Heart left ventricle (tissue), 16 donors: ENCODE measurements at regions not wholly inside any gene's neighbourhood (a gene's known extent, or its start where the extent isn't known, plus 50 kb on each side); places are given as distances from the start of the nearest gene placed in this dataset.

Source experiments
- ATAC-seq, 4 donors: fragments of 200-7000 bp; cut with Tn5 transposase; one replicate each; pipeline ENCODE4 v1.9.1; 2020 to 2022; ENCODE audit warnings: moderate library complexity in 4 of 4, mild to moderate bottlenecking in 3 of 4, moderate number of reproducible peaks in 1 of 4
- DNase-seq, 5 donors: peaks; one replicate each; pipeline ENCODE4 v3.0.0-alpha.2; 2020
- H3K27ac ChIP-seq, 12 donors: fragments of 200-600 bp; sonication (generic) in 4 of 12; one replicate each; pipeline versions ENCODE4 v1.5.0 to v1.8.0; 2016 to 2022; ENCODE audit warnings: mild to moderate bottlenecking in 2 of 12
- H3K27me3 ChIP-seq, 9 donors: fragments of 200-600 bp; sonication (generic) in 2 of 9; one replicate each; pipeline versions ENCODE4 v1.5.1 to v1.8.0; 2016 to 2022; ENCODE audit warnings: mild to moderate bottlenecking in 3 of 9
- H3K36me3 ChIP-seq, 9 donors: fragments of 200-600 bp; sonication (generic) in 2 of 9; one replicate each; pipeline versions ENCODE4 v1.5.0 to v1.8.0; 2018 to 2022; ENCODE audit warnings: mild to moderate bottlenecking in 2 of 9
- H3K4me1 ChIP-seq, 12 donors: fragments of 200-600 bp; sonication (generic) in 4 of 12; one replicate each; pipeline versions ENCODE4 v1.5.0 to v1.8.0; 2016 to 2022; ENCODE audit warnings: mild to moderate bottlenecking in 3 of 12
- H3K4me3 ChIP-seq, 12 donors: fragments of 200-600 bp; sonication (generic) in 4 of 12; one replicate each; pipeline versions ENCODE4 v1.5.0 to v1.8.0; 2017 to 2022; ENCODE audit warnings: mild to moderate bottlenecking in 9 of 12, moderate library complexity in 4 of 12
- H3K9me3 ChIP-seq, 12 donors: fragments of 200-600 bp; sonication (generic) in 4 of 12; one replicate each; pipeline versions ENCODE4 v1.5.0 to v1.8.0; 2016 to 2022; ENCODE audit warnings: mild to moderate bottlenecking in 1 of 12
- POLR2A ChIP-seq, 2 donors: fragments of 450-650 bp; IDR thresholded peaks; one replicate each; pipeline ENCODE4 v1.6.1; 2017; ENCODE audit warnings: antibody characterized with exemption in 2 of 2, mild to moderate bottlenecking in 2 of 2, moderate library complexity in 2 of 2
- WGBS, 4 donors: extraction: QIAGEN DNeasy Blood & Tissue Kit in 2 of 4; methylation state at CpG; one replicate each; pipeline versions ENCODE4 v1.1.5 to v1.1.7; 2013 to 2018; 5-methylcytosine and 5-hydroxymethylcytosine counted together
- intact Hi-C, 10 donors: fragments of 100-400 bp; cut with DNase I; formaldehyde crosslinking; loops; one replicate each; pipeline versions ENCODE4 v1.11.1 to v1.14.2; 2022
- TF ChIP-seq, protein P1 (sequence below), 12 donors: fragments of 200-600 bp; sonication (generic) in 4 of 12; IDR thresholded peaks; one replicate each; pipeline versions ENCODE4 v1.5.0 to v1.8.0; 2018 to 2022; ENCODE audit warnings: antibody characterized with exemption in 12 of 12, mild to moderate bottlenecking in 5 of 12
- donor health status: ischemic (EF 13 %, LVEDD 7.1; RV severe dilation, severe dysfunction).
- donor health status: healthy with polysubstance abuse.
- donor health status: DM: no; HTN: yes; CAD: no.
- donor health status: DM: no; HTN: no; CAD: no.
- donor health status: ischemic (EF 25% LVEDD 6.9; RV normal size, moderate dysfunction).
- donor health status: ischemic (EF 25% LVEDD 5.7; RV mildly dilated, moderate dysfunction).
- donor health status: healthy.
- donor health status: DM: yes; HTN: yes; CAD: no.
- donor health status: ischemic (EF 35%, LVEDD 5.7; RV mildly dilated, moderate dysfunction).
- donor health status: nonischemic (EF 11% LVEDD 7.7; RV severe dilation, severe dysfunction).
- donor health status: DM: yes; HTN: yes; CAD: no.
- donor health status: PGD.
- donor health status: ischemic (EF 29% LVEDD 5.4; RV normal size, mild dysfunction).
- donor health status: nonischemic (EF 23%, LVEDD 6.1; RV moderate dilation, normal function).

DNA sequence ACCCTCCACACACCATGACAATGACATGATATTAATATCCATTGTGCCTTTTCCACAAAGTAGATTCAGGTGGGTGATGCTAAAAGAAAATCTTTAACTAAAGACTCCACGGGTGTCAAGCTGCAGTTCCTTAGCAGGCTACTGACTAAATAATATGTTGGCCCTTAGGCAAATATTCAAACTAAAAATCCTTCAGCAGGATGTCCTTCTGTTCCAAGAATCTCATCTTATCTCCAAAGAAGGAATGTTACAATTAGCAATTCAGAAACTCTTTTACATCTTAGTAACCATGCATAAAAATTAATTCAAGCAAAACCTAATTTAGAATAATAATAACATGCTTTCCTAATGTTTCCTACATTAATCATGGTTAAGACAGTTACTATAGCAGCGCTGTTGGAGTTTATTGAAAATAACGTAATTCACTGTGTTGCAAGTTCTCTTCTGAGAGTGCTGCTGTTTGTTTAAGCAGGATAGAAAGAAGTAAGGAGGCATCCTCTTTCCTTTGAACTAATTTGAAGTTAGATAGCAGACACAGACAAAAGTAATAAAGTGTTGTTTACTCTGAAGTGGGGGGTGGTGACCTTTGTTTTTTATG lies 414.8 kb upstream of the CDH4 start:
- DNase-seq (no peak), ATAC-seq (no peak)
- TF ChIP-seq, protein P1, sequence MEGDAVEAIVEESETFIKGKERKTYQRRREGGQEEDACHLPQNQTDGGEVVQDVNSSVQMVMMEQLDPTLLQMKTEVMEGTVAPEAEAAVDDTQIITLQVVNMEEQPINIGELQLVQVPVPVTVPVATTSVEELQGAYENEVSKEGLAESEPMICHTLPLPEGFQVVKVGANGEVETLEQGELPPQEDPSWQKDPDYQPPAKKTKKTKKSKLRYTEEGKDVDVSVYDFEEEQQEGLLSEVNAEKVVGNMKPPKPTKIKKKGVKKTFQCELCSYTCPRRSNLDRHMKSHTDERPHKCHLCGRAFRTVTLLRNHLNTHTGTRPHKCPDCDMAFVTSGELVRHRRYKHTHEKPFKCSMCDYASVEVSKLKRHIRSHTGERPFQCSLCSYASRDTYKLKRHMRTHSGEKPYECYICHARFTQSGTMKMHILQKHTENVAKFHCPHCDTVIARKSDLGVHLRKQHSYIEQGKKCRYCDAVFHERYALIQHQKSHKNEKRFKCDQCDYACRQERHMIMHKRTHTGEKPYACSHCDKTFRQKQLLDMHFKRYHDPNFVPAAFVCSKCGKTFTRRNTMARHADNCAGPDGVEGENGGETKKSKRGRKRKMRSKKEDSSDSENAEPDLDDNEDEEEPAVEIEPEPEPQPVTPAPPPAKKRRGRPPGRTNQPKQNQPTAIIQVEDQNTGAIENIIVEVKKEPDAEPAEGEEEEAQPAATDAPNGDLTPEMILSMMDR (IDR thresholded peaks at IDR 0.05) = no peak
- no peak for TF ChIP-seq POLR2A (IDR thresholded peaks at IDR 0.05)
- peaks cover 0 to 9% (median 0%) of the 10 kb centered on the region in 9 donors for H3K27me3 ChIP-seq
- H3K4me1 ChIP-seq = no peaks in the 10 kb centered on the region
- no peaks in the 10 kb centered on the region for H3K36me3 ChIP-seq
- 70 to 74% (median 73%) methylated on average over 3 of the region's 3 CpGs for WGBS, 4 donors
- no peak overlapping the region for H3K27ac ChIP-seq
- intact Hi-C loops = no loop called here
- H3K9me3 ChIP-seq = no peaks in the 10 kb centered on the region
- H3K4me3 ChIP-seq = no peak overlapping the region

DNA sequence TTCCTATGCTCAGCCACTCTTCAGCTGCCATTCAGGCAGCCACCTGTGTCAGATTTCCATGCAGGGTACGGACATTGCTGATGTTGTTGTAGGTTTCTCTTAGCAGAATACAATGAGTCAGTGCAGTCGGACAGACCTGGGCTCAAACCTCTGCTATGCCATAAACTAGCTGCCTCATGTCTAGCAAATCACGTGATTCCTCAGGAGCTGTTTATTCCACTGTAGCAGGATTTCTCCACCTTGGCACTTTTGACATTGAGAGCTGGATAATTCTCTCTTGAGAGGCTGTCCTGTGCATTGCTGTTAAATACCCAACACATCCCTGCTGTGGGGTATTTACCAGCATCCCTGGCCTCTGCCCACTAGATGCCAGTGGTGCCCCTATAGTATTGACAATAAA lies 413.8 kb upstream of the CDH4 start:
- H3K27me3 ChIP-seq = peaks cover 0 to 5% (median 0%) of the 10 kb centered on the region in 9 donors
- TF ChIP-seq POLR2A (IDR thresholded peaks at IDR 0.05) = no peak
- TF ChIP-seq, protein P1 (IDR thresholded peaks at IDR 0.05) = no peak
- H3K4me1 ChIP-seq = no peaks in the 10 kb centered on the region
- intact Hi-C loops = no loop called here
- H3K4me3 ChIP-seq = no peak overlapping the region
- no peak overlapping the region for H3K27ac ChIP-seq
- DNase-seq (no peak), ATAC-seq (no peak)
- 74 to 83% (median 81%) methylated on average over 3 of the region's 3 CpGs for WGBS, 4 donors
- H3K9me3 ChIP-seq = no peaks in the 10 kb centered on the region
- no peaks in the 10 kb centered on the region for H3K36me3 ChIP-seq

DNA sequence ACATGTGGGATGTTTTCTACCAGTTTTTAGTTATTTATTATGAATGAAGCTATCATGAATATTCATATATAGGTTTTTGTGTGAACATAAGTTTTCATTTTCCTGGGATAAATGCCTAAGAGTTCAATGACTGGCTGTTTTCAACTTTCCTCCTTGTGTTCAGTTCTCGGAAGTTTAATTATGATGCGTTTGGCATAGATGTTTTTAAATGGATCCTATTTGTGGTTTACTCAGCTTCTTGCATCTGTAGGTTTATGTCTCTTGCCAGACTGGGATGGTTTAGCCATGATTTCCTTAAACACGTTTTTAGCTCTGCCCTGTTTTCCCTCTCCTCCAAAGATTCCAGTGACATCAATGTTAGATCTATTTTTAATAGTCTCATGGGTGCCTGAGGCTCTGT lies 411.1 kb upstream of the CDH4 start:
- 77 to 79% (median 78%) methylated on average over 3 of the region's 3 CpGs for WGBS, 4 donors
- ATAC-seq (no peak), DNase-seq (no peak)
- intact Hi-C loops = loop anchor here in 2 of 10 donors (10.0 kb wide), 2 partner anchors 76 to 626 kb away; no protein-coding TSS in a partner anchor
- no peaks in the 10 kb centered on the region for H3K36me3 ChIP-seq
- no peak for TF ChIP-seq POLR2A (IDR thresholded peaks at IDR 0.05)
- H3K9me3 ChIP-seq = no peaks in the 10 kb centered on the region
- peaks cover 0 to 3% (median 0%) of the 10 kb centered on the region in 9 donors for H3K27me3 ChIP-seq
- H3K4me1 ChIP-seq = no peaks in the 10 kb centered on the region
- H3K27ac ChIP-seq = no peak overlapping the region
- H3K4me3 ChIP-seq = no peak overlapping the region

DNA sequence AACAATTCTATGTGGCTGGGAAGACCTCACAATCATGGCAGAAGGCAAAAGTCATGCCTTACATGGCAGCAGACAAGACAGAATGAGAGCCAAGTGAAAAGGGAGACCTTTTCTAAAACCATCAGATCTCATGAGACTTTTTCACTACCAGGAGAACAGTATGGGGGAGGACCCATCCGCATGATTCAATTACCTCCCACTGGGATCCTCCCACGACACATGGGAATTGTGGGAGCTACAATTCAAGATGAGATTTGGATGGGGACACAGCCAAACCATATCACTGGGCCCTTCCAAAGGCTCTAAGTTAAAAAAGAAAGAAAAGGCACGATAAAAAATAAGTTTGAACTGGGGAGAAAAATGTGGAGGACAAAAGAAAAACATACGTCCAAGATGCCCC lies 406.9 kb upstream of the CDH4 start:
- TF ChIP-seq POLR2A (IDR thresholded peaks at IDR 0.05) = no peak
- TF ChIP-seq, protein P1 (IDR thresholded peaks at IDR 0.05) = no peak
- no peaks in the 10 kb centered on the region for H3K36me3 ChIP-seq
- intact Hi-C loops = loop anchor here in 2 of 10 donors (10.0 kb wide), 2 partner anchors 80 to 630 kb away; no protein-coding TSS in a partner anchor

More for the DNA sequence above, 406.9 kb upstream of the CDH4 start:
- no peak overlapping the region for H3K27ac ChIP-seq
- ATAC-seq (no peak), DNase-seq (no peak)
- H3K27me3 ChIP-seq = peaks cover 0 to 7% (median 0%) of the 10 kb centered on the region in 9 donors
- no peak overlapping the region for H3K4me3 ChIP-seq
- WGBS, 4 donors = 65 to 76% (median 76%) methylated on average over 4 of the region's 4 CpGs
- no peaks in the 10 kb centered on the region for H3K4me1 ChIP-seq
- no peaks in the 10 kb centered on the region for H3K9me3 ChIP-seq
